Suprapubic skin (tissue), 4 donors: ENCODE measurements at regions not wholly inside any gene's neighbourhood (a gene's known extent, or its start where the extent isn't known, plus 50 kb on each side); places are given as distances from the start of the nearest gene placed in this dataset.

Experiments
- DNase-seq, 2 donors: peaks; one replicate each; pipeline ENCODE4 v3.0.0-alpha.2; 2019; ENCODE audit warnings: low spot score in 2 of 2
- H3K27ac ChIP-seq: fragments of 200-600 bp; sonication (generic); one replicate; pipeline ENCODE4 v1.5.1; 2019
- H3K27me3 ChIP-seq: fragments of 200-600 bp; sonication (generic); one replicate; pipeline ENCODE4 v1.5.1; 2019
- H3K36me3 ChIP-seq: fragments of 200-600 bp; sonication (generic); one replicate; pipeline ENCODE4 v1.5.1; 2019
- H3K4me1 ChIP-seq: fragments of 200-600 bp; sonication (generic); one replicate; pipeline ENCODE4 v1.5.1; 2019
- H3K4me3 ChIP-seq: fragments of 200-600 bp; sonication (generic); one replicate; pipeline ENCODE4 v1.5.1; 2019; ENCODE audit warnings: mild to moderate bottlenecking
- H3K9me3 ChIP-seq: fragments of 200-600 bp; sonication (generic); one replicate; pipeline ENCODE4 v1.5.1; 2019
- EP300 ChIP-seq: sonication (generic); formaldehyde crosslinking; IDR thresholded peaks from one replicate; pipeline ENCODE4 v1.6.1; 2017; ENCODE audit warnings: antibody characterized with exemption
- POLR2A ChIP-seq, 2 donors: fragments of 450-650 bp; IDR thresholded peaks; one replicate each; pipeline ENCODE4 v1.6.1; 2017; ENCODE audit warnings: antibody characterized with exemption in 2 of 2, mild to moderate bottlenecking in 2 of 2, moderate library complexity in 2 of 2
- POLR2AphosphoS5 ChIP-seq, 3 donors: sonication (generic); formaldehyde crosslinking; IDR thresholded peaks; one replicate each; pipeline ENCODE4 v1.6.1; 2017; ENCODE audit warnings: antibody characterized with exemption in 3 of 3
- WGBS: methylation state at CpG from one replicate; pipeline ENCODE4 v1.1.5; 2018; 5-methylcytosine and 5-hydroxymethylcytosine counted together
- TF ChIP-seq, protein P1 (sequence below), 2 donors: fragments of 200-600 bp in 1 of 2; fragments of 450-650 bp in 1 of 2; sonication (generic) in 1 of 2; IDR thresholded peaks; one replicate each; pipeline ENCODE4 v1.5.1; 2016 to 2019; ENCODE audit warnings: antibody characterized with exemption in 2 of 2, mild to moderate bottlenecking in 1 of 2, moderate library complexity in 1 of 2

DNA sequence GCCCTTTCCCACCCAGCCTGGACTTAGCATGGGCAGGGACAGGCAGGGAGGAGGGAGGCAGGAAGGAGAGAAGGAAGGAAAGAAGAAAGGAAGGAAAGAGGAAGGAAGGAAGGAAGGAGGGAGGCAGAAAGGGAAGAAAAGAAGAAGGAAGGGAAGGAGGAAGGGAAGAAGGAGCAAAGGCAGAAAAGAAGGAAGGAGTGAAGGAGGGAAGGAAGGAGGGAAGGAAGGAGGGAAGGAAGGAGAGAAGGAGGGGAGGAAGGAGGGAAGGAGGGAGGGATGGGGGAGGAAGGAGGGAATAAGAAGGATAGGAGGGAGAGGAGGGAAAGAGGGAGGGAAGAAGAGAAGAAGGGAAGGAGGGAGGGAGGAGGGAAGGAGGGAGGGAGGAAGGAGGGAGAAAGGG, 110.4 kb downstream of the SALL1 start:
- H3K27ac ChIP-seq: no peak overlapping the region
- no peaks in the 10 kb centered on the region for H3K9me3 ChIP-seq
- H3K27me3 ChIP-seq: peaks cover 2% of the 10 kb centered on the region
- DNase-seq: no peak
- no peaks in the 10 kb centered on the region for H3K4me1 ChIP-seq
- no peaks in the 10 kb centered on the region for H3K36me3 ChIP-seq
- no peak overlapping the region for H3K4me3 ChIP-seq
- TF ChIP-seq POLR2AphosphoS5 (IDR thresholded peaks at IDR 0.05) (no peak), EP300 (no peak), POLR2A (IDR thresholded peaks at IDR 0.05) (no peak)
- TF ChIP-seq, protein P1, sequence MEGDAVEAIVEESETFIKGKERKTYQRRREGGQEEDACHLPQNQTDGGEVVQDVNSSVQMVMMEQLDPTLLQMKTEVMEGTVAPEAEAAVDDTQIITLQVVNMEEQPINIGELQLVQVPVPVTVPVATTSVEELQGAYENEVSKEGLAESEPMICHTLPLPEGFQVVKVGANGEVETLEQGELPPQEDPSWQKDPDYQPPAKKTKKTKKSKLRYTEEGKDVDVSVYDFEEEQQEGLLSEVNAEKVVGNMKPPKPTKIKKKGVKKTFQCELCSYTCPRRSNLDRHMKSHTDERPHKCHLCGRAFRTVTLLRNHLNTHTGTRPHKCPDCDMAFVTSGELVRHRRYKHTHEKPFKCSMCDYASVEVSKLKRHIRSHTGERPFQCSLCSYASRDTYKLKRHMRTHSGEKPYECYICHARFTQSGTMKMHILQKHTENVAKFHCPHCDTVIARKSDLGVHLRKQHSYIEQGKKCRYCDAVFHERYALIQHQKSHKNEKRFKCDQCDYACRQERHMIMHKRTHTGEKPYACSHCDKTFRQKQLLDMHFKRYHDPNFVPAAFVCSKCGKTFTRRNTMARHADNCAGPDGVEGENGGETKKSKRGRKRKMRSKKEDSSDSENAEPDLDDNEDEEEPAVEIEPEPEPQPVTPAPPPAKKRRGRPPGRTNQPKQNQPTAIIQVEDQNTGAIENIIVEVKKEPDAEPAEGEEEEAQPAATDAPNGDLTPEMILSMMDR (IDR thresholded peaks at IDR 0.05): no peak

DNA sequence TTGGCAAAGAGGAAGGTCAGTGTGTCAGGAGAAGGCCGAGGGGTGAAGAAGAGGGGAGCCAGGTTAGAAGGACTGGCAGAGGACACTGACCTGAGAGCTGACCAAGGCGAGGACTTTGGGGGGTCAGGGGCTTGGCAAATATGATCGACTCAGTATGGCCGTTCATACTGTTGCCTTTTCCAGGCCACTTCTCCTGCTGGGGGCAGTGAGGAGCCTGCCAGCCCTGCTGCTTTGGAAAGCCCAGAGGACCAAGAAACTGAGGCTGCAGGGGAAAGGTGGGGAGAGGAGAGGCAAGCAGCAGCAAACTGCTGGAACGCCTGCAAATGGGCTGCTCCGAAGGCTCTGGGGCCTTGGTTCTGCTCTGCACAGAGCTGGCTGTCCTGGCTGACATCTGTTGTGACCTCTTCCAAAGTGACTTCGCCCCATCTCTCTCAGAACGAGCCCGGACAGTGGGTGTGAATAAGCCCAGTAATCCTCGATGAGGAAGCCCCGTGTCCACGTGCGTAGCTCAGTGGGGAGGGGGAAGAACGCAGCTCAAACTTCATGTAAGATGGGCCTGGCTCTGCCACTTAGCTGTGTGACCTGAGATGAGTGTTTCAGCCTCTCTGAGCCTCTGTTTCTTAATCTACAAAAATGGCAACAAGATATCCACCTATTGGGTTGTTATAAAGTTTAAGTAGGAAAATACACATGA, 111.3 kb downstream of the SALL1 start:
- DNase-seq: no peak
- Histone ChIP-seq H3K4me1 (no peaks in the 10 kb centered on the region), H3K36me3 (no peaks in the 10 kb centered on the region), H3K4me3 (no peak overlapping the region), H3K27me3 (no peaks in the 10 kb centered on the region), H3K27ac (no peak overlapping the region), H3K9me3 (no peaks in the 10 kb centered on the region)
- WGBS: 70% methylated on average over 12 of the region's 14 CpGs
- TF ChIP-seq, protein P1 (IDR thresholded peaks at IDR 0.05): no peak
- TF ChIP-seq POLR2A (IDR thresholded peaks at IDR 0.05) (no peak), EP300 (no peak), POLR2AphosphoS5 (IDR thresholded peaks at IDR 0.05) (no peak)

DNA sequence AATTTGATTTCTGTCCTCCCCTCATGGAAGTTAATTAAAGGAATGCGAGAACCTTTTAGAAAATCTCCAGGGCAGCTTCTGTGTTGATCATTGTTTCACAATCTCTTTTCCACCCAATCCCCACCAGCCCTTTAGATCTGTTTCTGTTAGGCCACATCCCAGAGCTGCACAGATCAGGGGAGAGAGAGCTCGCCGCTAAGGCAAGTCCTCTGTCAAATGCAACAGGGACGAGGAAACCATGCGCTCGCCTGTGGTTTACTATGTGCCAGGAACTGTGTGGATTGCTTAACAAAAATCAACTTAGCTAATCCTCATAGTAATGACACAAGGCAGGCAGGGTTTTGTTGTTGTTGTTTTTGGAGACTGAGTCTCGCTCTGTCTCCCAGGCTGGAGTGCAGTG, 115.4 kb downstream of the SALL1 start:
- WGBS: 87% methylated on average over 7 of the region's 7 CpGs
- Histone ChIP-seq H3K27ac (no peak overlapping the region), H3K9me3 (no peaks in the 10 kb centered on the region), H3K36me3 (no peaks in the 10 kb centered on the region), H3K4me1 (no peaks in the 10 kb centered on the region), H3K27me3 (no peaks in the 10 kb centered on the region), H3K4me3 (no peak overlapping the region)
- TF ChIP-seq POLR2A (IDR thresholded peaks at IDR 0.05) (no peak), EP300 (no peak), POLR2AphosphoS5 (IDR thresholded peaks at IDR 0.05) (no peak)
- TF ChIP-seq, protein P1 (IDR thresholded peaks at IDR 0.05): no peak
- no peak for DNase-seq

DNA sequence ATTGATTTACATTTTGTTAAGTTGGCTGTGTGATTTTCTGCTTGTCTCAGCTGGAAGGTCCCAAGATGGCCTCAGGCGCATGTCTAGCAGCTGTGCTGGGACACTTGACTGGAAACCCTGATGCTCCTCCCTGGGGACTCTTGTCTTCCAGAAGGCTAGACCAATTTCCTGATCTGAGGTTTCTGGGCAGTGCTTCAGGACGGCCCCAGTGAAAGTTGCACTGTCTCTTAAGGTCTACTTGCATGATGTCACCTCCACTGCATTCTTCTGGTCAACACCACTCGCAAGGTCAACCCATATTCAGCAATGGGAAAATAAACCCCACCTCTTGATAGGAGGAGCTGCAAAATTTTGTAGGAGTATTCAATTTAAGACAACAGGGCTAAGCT, 116.0 kb downstream of the SALL1 start:
- 65% methylated on average over 3 of the region's 3 CpGs for WGBS
- TF ChIP-seq POLR2A (IDR thresholded peaks at IDR 0.05) (no peak), EP300 (no peak), POLR2AphosphoS5 (IDR thresholded peaks at IDR 0.05) (no peak)
- TF ChIP-seq, protein P1 (IDR thresholded peaks at IDR 0.05): no peak
- Histone ChIP-seq H3K36me3 (no peaks in the 10 kb centered on the region), H3K27ac (no peak overlapping the region), H3K27me3 (no peaks in the 10 kb centered on the region), H3K4me3 (no peak overlapping the region), H3K9me3 (no peaks in the 10 kb centered on the region), H3K4me1 (no peaks in the 10 kb centered on the region)
- no peak for DNase-seq

DNA sequence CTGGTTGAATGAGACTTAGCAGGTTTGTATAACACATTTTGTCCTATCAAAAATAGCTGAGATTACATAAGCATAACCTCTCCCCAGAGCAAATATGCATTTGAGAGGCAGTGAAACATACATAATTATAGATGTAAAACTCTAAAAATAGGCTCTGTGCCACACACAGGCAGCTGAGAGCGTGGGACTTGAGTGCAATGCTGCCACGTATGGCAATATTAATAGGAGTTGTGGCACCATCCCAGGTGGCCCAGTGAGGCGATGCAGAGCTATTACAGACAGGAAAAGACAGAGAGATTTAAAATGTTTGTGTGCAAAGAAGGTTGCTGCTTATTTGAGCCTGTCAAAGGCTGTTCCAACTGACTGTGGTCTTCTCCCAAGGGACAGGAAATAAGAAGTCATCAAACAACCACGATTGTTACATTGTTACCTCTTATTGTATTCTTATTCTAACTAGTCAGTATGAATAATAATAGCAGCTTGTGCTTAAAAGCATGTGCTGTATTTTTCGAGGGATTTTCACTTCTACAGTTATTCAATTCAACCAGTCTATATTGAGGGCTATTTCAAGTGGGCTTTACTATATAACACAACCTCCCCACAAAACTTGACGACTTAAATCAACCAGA, 116.5 kb downstream of the SALL1 start:
- Histone ChIP-seq H3K27ac (no peak overlapping the region), H3K4me3 (no peak overlapping the region), H3K27me3 (no peaks in the 10 kb centered on the region), H3K9me3 (no peaks in the 10 kb centered on the region), H3K36me3 (no peaks in the 10 kb centered on the region), H3K4me1 (no peaks in the 10 kb centered on the region)
- WGBS: 30% methylated on average over 6 of the region's 6 CpGs
- TF ChIP-seq EP300: no peak
- TF ChIP-seq, protein P1 (IDR thresholded peaks at IDR 0.05): no peak
- TF ChIP-seq POLR2A (IDR thresholded peaks at IDR 0.05): no peak
- TF ChIP-seq POLR2AphosphoS5 (IDR thresholded peaks at IDR 0.05): no peak
- DNase-seq: no peak
